ENCODE measurements at regions not wholly inside any gene's neighbourhood (a gene's known extent, or its start where the extent isn't known, plus 50 kb on each side); places are given as distances from the start of the nearest gene placed in this dataset.

DNA sequence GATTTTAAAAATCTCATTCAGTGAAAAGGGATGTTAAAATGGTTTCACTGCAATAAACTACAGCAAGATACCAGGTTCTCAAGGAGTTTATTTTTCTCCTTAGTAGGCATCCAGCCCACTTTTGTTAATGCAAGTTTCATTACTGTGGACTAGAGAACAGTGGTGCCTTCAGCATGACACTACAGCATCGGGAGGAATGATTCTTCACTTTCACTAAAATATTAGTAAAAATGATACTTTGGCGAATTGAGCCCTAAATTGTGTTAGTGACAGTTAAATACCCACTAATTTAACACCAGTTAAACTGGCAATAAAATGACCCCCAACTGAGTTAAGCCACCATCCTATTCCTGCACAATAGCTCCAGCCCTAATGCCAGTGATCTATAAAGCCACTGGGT is 152.2 kb upstream of the MPDZ start:
- no peak for TF ChIP-seq CTCF (IDR thresholded peaks at IDR 0.05)
- no peak for TF ChIP-seq EZH2 (IDR thresholded peaks at IDR 0.05; ENCODE audit: borderline replicate concordance, insufficient read depth, low read depth, low read length, poor library complexity, severe bottlenecking)

Measured in B cell (primary cell).